Activated T-cell treated with anti-CD3 and anti-CD28 coated beads for 48 hours (primary cell): ENCODE measurements at regions not wholly inside any gene's neighbourhood (a gene's known extent, or its start where the extent isn't known, plus 50 kb on each side); places are given as distances from the start of the nearest gene placed in this dataset.

Source experiments
- DNase-seq: peaks from one replicate; pipeline ENCODE4 v3.0.0-alpha.2; 2020; ENCODE audit warnings: low read depth

DNA sequence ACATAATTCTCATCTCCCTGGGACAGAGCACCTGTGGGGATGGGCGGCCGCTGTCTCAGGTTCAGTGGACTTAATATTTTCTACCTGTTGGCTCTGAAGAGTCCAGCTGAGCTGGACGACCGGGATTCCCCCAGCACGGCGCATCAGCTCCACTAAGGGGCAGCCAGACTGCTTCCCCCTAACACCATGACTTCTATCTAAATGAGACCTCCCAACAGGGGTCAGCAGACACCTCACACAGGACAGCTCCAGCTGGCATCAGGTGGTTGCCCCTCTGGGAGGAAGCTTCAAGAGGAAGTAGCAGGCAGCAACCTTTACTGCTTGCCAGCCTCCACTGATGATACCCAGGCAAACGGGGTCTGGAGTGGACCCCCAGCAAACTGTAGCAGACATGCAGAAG, 226.0 kb upstream of the DSEL start:
- DNase-seq = no peak

DNA sequence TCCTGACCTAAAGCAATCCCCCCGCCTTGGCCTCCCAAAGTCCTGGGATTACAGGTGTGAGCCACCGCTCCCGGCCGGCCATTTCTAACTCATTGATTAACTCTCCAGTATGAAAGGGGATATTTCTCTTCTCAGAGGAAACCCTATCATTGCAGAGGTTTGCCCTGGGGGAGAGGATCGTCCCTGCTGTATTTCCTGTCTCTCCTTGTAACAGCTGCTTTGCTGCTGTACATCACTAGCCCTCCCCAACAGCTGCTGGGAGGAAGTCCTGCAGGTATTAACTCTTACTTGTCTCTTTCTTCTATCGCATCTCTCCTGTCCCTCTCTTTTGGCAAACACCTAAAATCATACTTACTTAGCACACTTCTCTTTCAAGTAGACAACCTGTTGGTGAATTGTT, 219.0 kb upstream of the DSEL start:
- DNase-seq = no peak

DNA sequence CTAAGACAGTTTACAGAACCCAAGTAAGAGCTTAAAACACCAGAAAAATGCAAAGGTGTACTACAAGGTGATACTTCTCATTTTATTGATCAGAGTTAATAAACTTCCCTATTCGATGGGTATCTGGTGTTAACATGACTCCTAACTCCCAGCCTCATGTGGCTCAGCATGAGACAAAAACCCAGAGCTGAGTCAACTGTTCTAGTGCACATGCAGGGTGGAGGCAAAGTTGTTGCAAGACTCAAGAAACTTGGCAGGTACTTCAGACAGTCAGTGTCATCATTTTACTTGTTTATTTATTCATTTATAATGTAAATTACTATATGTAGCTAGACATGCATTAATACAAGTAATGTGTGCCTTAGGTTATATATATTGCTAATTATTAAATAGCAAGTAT, 216.6 kb upstream of the DSEL start:
- no peak for DNase-seq

DNA sequence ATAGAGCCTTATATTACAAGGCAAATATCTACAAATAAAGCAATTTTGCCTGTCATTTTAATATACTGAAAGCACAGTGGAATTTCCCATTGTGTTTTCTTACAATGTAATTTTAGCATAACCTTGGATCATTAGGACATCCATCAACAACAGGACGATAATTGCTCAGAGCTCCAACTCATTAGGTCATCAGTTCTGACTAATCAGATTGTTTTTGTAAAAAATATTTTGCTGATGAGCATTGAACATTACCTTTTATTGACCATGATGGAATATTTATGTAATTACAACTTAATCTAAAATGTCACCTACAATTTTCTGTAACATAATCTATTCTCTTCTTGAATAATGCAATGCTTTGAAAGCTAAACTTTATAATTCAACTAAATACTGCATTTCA, 215.3 kb upstream of the DSEL start:
- no peak for DNase-seq

DNA sequence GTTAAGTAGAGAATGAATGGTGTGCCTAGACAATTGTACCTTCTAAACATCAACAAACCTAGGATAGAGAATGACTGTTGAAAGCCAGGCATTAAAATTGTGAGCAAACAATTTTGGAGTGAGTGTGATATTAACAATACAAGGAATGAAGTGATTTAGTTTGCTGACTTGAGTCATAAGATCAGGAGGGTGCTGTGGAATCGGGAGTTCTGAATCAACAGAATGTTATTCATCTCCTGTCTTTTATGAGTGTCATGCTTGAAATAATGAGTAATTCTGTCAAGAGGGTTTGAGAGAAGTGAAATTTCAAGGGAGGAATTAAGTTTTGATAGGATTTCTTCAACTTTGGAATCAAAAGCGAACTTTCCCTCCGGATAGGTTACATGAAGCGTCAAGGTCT, 214.4 kb upstream of the DSEL start:
- no peak for DNase-seq

DNA sequence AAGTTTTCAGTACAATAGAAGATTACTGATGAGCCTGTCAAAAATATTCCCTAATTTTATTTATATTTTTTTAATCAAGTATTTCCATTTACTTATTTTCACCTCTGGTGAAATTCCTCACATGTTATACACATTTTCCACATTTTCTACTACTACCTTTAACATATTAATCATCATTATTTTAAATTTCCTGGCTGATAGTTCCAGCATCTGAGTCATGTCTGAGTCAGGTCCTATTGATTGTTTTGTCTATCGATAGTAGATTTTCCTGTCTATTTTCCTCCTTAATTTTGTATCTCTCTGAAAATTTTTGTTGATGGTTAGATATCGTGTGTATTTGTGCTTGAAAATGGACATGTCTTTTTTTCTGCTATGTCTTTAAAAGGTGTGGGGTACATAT, 211.8 kb upstream of the DSEL start:
- no peak for DNase-seq

DNA sequence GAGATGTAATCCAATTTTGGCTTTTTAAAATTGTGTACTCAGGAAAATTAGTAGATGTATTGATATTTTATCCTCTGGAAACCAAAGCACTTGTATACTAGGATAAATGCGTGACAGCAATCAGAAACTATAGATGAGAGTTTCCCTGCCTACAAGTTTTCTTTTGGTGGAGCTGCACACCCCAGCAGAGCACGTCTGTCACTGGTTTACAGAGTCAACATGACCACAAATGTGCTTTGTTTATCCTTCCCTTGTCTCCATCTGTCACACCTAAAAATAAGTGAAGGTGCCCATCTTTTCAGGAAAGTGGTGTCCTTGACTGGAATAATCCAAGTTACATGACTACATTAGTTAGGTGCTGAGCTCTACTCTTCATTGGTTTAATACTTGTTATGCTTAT, 210.4 kb upstream of the DSEL start:
- no peak for DNase-seq

DNA sequence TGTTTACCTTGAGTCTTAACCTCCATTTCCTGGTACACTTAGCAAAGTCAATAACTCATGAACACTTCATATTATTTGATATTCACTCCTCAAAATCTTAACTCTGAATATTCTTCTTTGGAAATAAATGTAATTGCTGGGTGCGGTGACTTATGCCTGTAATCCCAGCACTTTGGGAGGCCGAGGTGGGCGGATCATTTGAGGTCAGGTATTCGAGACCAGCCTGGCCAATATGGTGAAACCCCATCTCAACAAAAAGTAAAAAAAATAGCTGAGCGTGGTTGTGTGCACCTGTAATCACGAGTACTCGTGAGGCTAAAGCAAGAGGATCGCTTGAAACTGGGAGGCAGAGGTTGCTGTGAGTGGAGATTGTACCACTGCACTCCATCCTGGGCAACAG, 201.3 kb upstream of the DSEL start:
- DNase-seq = no peak

DNA sequence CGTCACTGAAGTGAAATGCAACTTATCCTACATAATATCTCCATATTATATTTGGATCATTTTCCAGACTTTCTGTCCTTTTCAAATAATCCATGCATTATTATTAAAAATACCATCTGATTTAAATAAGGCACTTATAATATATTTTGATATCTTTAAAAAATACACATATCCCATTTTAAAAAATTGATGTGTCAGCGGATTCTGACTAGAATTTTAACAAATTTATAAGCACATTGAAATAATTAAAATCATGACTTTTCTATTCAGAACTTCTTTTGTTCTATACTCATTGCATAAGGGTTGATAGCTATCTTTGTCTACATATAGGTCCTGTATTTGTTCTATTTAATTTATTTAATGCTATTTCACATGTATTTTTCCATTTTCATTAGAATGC, 199.0 kb upstream of the DSEL start:
- no peak for DNase-seq

DNA sequence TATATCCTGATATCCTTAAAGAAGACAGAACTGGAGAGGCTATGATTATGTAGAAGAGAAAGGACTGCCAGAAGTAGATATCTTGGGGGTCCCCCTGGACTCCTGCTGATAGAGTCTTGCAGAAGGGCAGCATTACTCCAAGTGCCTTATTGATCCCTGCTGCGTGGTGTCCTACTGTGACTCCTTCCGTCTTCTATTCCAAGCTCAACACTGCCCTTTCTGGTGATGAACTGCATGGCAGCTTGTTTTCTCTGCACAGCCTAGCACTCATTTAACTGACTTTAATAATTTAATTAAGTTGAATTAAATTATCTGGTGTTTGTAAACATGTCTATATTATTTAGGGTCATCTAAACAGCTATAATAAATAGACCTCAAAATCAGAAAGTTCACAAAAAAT, 194.1 kb upstream of the DSEL start:
- DNase-seq = no peak

DNA sequence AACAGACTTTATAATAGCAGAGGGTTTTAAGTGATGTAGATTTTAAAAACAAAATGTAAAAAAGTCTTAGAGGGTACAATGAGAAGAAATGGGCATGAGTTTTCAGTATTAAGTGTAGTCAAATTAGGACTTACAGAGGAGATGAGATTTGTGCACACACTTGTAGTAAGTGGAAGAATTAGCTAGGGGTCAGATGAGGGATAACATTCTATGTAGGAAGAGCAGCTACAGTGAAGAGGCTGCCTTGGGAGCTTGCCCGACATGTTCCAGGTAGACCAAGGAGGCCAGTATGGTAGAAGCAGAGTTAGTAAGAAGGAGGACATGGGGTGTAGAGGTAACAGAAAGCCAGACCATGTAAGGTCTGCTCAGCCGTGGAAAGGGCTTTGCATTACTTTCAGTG, 189.2 kb upstream of the DSEL start:
- no peak for DNase-seq

DNA sequence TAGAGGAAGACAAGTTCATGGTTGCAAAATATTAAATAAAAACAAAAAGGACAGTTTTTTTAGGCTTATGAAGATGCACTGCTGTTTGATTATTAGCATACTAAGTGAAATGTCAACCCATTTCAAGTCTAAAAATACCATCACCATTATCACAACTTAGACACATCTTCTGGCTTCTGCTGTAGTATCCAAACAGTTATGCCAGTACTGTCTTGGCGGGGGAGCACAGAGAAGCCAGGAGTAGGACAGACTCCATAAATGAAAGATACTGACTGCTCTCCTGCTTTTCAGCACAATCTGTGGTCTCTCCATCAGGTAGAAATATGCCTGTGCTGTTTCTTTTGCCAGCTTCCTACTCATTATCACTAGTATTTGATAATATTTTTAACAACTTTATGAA, 179.2 kb upstream of the DSEL start:
- DNase-seq = no peak

DNA sequence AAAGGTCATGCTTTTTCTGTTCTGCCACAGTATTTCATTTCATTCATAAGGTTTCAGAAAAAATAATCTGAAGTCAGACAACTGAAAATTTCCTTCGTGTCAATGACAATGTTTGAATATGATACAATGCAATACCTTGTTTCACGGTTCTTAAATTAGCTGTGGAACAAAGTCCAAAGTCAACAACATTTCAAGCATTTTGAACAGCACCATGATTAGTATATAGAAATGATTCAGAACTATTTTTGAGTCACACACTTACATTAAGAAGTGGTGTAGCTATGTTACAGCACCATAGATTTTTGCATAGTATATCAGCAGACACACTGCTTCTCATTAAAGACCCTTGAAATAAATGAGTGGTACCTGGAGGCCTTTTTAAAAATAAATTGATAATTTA, 178.3 kb upstream of the DSEL start:
- no peak for DNase-seq

DNA sequence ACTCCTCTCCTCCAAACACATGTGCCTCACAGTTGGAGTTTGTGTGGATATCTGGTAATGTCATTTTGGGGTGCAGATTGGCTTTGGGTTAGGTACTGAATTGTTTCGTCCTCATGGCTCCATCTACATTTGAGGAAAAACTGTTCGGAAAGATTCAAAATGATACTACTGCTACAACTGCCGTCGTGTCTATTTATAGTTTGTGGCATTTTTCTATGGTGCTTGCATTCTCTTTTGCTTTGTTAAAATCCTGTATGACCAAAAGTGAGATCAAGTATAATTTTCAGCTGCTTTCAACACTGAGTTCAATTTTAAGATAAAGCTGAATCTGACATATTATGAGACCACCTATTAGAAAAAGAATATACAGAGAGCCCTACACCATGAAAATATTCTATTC, 176.3 kb upstream of the DSEL start:
- no peak for DNase-seq

DNA sequence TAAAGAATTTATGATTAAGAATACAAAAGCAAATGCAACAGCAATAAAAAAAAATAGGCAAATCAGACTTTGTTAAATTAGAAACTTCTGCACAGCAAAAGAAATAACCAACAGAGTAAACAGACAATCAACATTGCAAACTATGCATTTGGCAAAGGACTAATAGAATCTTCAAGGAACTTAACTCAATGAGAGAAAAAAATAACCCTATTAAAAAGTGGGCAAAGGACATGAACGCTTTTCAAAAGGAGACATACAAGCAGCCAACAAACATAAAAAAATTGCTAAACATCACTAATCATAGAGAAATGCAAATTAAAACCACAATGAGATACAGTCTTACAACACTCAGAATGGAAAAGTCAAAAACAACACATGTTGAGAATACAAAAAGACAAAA, 166.0 kb upstream of the DSEL start:
- no peak for DNase-seq

DNA sequence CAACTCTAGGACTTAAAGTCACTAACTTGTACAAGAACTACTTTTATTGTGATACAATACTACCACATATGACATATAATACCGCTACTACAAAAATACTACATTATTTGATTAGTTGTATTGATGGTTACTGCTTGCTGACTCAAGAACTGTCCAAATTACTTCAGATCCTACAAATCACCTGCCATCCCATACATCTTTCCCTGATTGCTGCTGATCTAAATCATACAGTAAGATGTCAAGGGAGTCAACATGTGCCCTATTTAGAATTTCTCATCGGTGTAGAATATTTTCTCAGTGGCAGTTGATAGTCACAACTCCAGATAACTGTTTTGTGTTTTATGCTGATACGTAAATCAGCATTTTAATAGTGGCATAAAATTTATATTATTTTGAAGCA, 161.0 kb upstream of the DSEL start:
- DNase-seq = no peak

DNA sequence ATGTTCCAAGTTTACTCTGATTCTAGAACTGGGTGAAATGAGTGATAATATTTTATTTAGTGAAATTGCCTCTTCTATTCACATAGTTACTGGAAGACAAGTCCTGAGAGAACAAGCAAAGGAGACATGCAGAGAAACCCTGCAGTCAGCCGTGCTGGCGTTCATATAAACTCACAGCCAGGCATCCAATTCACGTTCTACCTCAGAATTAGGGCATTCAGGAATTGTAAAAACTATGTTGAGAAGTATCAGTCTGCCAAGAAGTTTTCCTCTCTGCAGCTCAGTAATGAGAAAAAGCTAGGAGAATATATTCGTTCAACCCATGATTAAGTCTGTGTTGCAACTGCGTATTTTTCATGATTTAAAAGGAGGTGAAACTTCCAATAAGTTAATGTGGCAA, 156.2 kb upstream of the DSEL start:
- DNase-seq = no peak

DNA sequence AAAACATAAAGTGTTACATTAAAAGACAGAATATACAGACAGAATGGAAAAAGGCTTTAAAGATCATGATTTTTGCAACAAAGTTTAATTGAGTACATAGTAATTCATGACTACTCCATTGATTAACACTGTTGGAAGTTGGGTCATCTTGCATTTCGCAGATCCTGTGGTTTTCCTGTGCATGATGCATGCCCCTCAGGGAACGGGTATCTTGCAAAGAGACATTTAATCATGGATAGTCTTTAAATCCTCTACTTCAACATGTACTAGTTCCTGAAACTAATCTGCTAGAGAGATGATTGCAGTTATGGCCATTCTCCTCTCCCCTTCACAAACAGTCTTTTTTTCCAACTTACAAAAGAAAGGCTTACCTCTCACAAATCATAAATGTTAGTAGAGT, 155.6 kb upstream of the DSEL start:
- no peak for DNase-seq

DNA sequence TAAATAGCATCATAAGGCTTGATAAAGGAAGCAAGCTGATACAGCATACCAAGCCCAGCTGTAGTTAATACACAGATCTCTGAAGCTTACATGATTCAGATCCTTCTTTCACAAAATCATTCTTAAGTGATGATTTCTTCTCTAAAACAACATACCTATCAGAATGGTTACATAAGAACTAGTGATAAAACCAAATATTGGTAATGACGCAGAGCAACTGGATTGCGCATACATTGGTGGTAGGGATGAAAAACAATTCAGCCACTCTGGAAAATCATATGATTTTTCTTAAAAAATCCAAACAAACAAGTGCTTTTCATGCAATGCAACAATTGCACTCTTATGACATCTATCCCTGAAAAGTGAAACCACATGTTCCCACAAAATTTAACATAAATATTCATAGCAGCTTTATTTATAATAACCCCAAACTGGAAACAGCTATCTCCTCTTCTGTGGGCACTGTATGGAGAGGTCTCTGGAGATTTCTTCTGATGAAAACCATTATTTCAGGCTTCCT, 153.6 kb upstream of the DSEL start:
- no peak for DNase-seq

DNA sequence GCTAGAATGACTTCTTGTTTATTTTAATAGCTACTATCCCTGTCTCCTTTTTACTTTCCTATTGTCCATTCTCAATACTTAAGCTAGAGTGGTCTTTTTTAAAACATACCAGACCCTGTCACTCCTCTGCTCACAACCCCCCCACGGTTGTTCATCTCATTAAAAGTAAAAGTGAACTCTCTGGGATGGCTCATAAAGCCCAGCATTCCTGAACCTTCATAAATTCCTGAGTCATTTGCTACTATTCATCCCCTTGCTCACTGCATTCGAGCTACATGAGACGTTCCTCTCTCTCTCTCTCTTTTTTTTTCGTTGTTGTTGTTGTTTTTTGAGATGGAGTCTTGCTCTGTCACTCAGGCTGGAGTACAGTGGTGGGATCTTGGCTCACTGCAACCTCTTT, 148.7 kb upstream of the DSEL start:
- no peak for DNase-seq

DNA sequence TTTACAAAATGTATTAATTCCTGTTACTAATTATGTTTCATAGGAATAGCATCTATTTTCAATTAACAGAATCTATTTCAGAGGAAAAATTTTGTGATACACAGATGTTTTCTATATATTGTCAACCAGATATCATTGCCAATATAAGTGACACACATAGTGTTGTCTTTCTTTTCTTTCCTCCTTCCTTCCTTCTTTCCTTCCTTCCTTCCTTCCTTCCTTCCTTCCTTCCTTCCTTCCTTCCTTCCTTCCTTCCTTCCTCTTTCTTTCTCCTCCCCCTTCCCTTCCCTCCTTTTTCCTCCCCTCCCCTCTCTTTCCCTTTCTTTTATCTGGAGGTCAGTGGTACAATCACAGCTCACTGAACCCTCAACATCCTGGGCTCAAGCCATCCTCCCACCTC, 146.5 kb upstream of the DSEL start:
- no peak for DNase-seq

DNA sequence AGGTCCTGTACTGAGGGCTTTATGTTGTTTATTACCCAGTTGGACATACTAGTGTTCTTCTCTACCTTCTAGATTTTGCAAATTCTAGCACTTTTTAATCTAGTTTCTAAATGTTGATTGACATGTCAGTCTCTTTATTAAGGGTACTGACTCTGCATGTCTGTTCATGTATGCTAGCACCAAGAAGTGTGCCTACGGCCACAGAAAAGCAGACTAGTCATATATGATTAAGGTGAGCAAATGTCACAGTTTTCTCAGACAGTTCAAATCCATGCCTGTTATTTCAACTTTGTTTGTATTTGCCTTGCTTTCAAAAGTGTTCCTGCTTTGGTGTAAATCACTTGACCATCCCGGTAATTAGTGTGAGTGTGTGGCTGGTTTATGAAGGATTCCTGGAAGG, 145.0 kb upstream of the DSEL start:
- DNase-seq = no peak

DNA sequence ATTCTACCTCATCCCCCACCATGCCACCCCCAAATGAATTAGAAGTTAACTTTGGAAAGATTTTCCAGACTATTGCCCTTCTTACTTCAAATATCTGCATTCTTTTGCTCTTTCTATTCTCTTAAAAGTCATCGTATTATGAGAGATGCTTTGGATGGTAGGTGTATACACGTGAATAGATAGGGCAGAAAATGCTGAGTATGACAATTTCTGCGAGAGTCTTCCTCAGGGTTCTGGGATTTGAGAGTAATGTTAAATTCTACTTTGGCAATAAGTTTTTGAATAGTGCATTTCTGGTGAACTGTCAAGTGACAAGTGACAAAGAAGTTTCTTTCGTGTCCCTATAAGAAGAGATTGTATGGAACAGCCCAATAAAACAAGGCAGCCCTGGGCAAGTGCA, 137.6 kb upstream of the DSEL start:
- DNase-seq = no peak

DNA sequence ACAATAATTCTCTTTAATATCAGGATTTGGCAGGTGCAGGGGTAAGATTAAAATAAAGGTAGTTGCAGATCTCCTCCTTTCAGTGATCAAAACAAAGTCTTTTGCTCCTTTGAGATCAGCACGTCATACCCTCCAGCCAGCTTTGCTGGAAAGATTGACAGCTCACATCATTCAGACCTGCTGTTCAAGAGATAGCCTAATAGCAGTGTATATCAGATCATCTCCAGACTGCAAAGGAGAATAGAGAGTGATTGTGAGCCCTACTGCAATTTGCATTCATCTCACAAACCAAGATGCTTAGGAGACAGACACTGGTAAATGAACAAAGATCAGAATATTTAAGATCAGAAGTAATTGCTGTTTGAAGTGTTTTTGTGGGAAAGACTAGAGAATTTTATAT, 135.8 kb upstream of the DSEL start:
- DNase-seq = no peak

DNA sequence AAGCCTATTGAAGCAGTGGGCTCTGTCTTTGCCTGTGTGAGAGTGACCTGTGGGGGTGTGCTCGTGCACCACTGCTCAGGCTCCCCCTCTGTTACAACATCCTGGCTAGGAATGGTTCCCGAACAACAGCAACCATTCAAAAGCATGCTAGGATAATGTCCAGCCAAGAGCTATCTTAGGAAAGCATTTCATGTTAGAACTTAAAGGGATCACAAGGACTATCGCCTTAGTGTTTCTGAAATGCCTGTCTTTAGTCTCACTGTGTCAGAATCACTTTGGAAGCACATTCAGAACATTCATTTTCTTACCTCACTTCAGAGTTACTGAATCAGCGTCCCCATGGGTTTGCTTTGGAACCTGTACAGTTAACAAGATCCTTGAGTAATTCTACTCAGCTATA, 134.9 kb upstream of the DSEL start:
- DNase-seq = no peak
